BLaER1 (cell line): ENCODE measurements at regions not wholly inside any gene's neighbourhood (a gene's known extent, or its start where the extent isn't known, plus 50 kb on each side); places are given as distances from the start of the nearest gene placed in this dataset.

ENCODE experiments used
- H3K27ac ChIP-seq: shearing (Covaris generic); formaldehyde crosslinking; 2 replicates; pipeline ENCODE4 v1.8.1; 2022
- H3K27me3 ChIP-seq: shearing (Covaris generic); formaldehyde crosslinking; 2 replicates; pipeline ENCODE4 v1.8.1; 2022
- H3K36me3 ChIP-seq: shearing (Covaris generic); formaldehyde crosslinking; 2 replicates; pipeline ENCODE4 v1.8.1; 2022
- H3K4me1 ChIP-seq: shearing (Covaris generic); formaldehyde crosslinking; 2 replicates; pipeline ENCODE4 v1.8.1; 2022
- H3K4me2 ChIP-seq: shearing (Covaris generic); formaldehyde crosslinking; 2 replicates; pipeline ENCODE4 v1.8.1; 2022
- H3K4me3 ChIP-seq: shearing (Covaris generic); formaldehyde crosslinking; 2 replicates; pipeline ENCODE4 v1.8.1; 2022
- H3K9ac ChIP-seq: shearing (Covaris generic); formaldehyde crosslinking; 2 replicates; pipeline ENCODE4 v1.8.1; 2022
- H3K9me3 ChIP-seq: shearing (Covaris generic); formaldehyde crosslinking; 2 replicates; pipeline ENCODE4 v1.8.1; 2022
- H4K20me1 ChIP-seq: shearing (Covaris generic); formaldehyde crosslinking; 2 replicates; pipeline ENCODE4 v1.8.1; 2022
- Cebpa-rat ChIP-seq: shearing (Covaris generic); IDR thresholded peaks from 2 replicates; pipeline ENCODE4 v1.8.1; 2022

- Histone ChIP-seq H3K9ac (no peak overlapping the region), H3K27ac (no peak overlapping the region), H3K27me3 (no peaks in the 10 kb centered on the region), H3K4me1 (peaks cover 13% of the 10 kb centered on the region), H3K9me3 (no peaks in the 10 kb centered on the region), H3K4me2 (no peak overlapping the region), H3K4me3 (no peak overlapping the region), H3K36me3 (no peaks in the 10 kb centered on the region), H4K20me1 (no peaks in the 10 kb centered on the region)
- no peak for TF ChIP-seq Cebpa-rat
Measured at GRCh38 chr12:24728366-24728765, 220.5 kb downstream of the BCAT1 start.

- Histone ChIP-seq H3K4me1 (peaks cover 10% of the 10 kb centered on the region), H3K9me3 (no peaks in the 10 kb centered on the region), H3K9ac (no peak overlapping the region), H4K20me1 (no peaks in the 10 kb centered on the region), H3K4me2 (no peak overlapping the region), H3K36me3 (no peaks in the 10 kb centered on the region), H3K27ac (no peak overlapping the region), H3K4me3 (no peak overlapping the region), H3K27me3 (no peaks in the 10 kb centered on the region)
- TF ChIP-seq Cebpa-rat, result no peak
Measured at GRCh38 chr12:24725616-24726015, 223.3 kb downstream of the BCAT1 start.

DNA sequence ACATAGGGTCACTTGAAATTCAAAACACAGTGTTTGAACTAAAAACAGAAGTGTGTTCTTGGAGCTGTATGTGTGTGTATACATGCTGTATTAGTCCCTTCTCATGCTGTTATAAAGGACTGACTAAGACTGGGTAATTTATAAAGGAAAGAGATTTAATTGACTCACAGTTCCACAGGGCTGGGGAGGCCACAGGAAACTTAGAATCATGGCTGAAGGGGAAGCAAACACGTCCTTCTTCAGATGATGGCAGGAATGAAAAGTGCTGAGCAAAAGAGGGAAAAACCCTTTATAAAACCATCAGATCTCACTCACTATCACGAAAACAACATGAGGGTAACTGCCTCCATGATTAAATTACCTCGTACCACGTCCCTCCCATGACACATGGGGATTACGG, 224.1 kb downstream of the BCAT1 start:
- Histone ChIP-seq H3K4me1 (peaks cover 2% of the 10 kb centered on the region), H3K36me3 (no peaks in the 10 kb centered on the region), H3K9me3 (no peaks in the 10 kb centered on the region), H3K27ac (no peak overlapping the region), H3K4me3 (no peak overlapping the region), H4K20me1 (no peaks in the 10 kb centered on the region), H3K9ac (no peak overlapping the region), H3K4me2 (no peak overlapping the region), H3K27me3 (no peaks in the 10 kb centered on the region)
- no peak for TF ChIP-seq Cebpa-rat

- no peaks in the 10 kb centered on the region for H3K4me1 ChIP-seq
- no peaks in the 10 kb centered on the region for H3K36me3 ChIP-seq
- no peaks in the 10 kb centered on the region for H3K9me3 ChIP-seq
- H3K27ac ChIP-seq, result no peak overlapping the region
- no peak overlapping the region for H3K4me2 ChIP-seq
- no peak for TF ChIP-seq Cebpa-rat
- no peaks in the 10 kb centered on the region for H3K27me3 ChIP-seq
- no peak overlapping the region for H3K9ac ChIP-seq
- H3K4me3 ChIP-seq, result no peak overlapping the region
- H4K20me1 ChIP-seq, result no peaks in the 10 kb centered on the region
Measured at GRCh38 chr12:24723759-24724158, 225.1 kb downstream of the BCAT1 start.

DNA sequence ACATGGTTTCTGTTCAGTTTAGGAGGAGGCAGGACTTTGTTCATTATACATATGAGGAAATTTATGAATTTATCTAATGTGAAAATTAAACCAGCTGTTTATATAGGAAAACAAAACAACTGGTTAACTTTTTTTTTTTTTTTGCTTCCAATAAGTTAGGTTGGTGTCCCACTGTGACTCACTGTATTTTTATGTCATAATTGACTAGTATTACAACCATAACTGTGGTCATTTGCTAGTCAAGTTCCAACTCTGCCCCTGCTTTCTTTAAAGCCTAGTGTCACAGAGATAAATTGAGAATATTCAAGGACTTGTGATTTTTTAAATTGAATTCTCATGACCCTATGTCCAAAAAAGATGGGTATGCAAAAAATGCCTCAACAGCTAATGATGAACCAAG, 227.7 kb downstream of the BCAT1 start:
- H3K4me1 ChIP-seq, result no peaks in the 10 kb centered on the region
- no peak overlapping the region for H3K27ac ChIP-seq
- no peak overlapping the region for H3K9ac ChIP-seq

GRCh38 chr12:24719293-24719721, 229.6 kb downstream of the BCAT1 start:
- Histone ChIP-seq H3K27ac (no peak overlapping the region), H3K9me3 (no peaks in the 10 kb centered on the region), H3K4me1 (no peaks in the 10 kb centered on the region), H3K36me3 (no peaks in the 10 kb centered on the region), H3K4me3 (no peak overlapping the region), H3K4me2 (no peak overlapping the region), H3K9ac (no peak overlapping the region), H4K20me1 (no peaks in the 10 kb centered on the region), H3K27me3 (no peaks in the 10 kb centered on the region)
- no peak for TF ChIP-seq Cebpa-rat

More for the DNA sequence above, 227.7 kb downstream of the BCAT1 start:
- Histone ChIP-seq H3K36me3 (no peaks in the 10 kb centered on the region), H3K9me3 (no peaks in the 10 kb centered on the region), H3K4me3 (no peak overlapping the region), H3K27me3 (no peaks in the 10 kb centered on the region), H4K20me1 (no peaks in the 10 kb centered on the region), H3K4me2 (no peak overlapping the region)
- TF ChIP-seq Cebpa-rat, result no peak

DNA sequence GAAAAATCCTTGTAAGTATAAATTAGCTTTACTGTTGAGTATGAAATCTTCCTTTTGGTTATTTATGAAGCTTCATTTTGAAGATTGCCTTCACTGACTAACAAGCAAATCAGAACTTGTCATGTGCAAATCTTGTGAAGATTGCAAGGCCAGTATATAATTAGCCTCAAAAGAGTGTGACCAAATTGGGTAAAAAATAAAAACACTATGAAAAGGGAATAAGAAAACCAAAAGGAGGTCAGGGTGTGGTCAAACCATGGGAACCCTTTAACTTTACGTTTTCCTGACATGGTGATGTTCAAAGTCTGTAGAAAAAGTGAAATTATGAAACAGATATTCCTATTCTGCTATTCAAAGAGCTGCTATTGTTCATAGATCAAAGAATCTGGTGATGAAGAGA, 230.3 kb downstream of the BCAT1 start:
- Histone ChIP-seq H3K4me3 (no peak overlapping the region), H3K9ac (no peak overlapping the region), H3K4me2 (no peak overlapping the region), H3K9me3 (no peaks in the 10 kb centered on the region), H3K27me3 (no peaks in the 10 kb centered on the region), H3K36me3 (no peaks in the 10 kb centered on the region), H4K20me1 (no peaks in the 10 kb centered on the region), H3K4me1 (no peaks in the 10 kb centered on the region), H3K27ac (no peak overlapping the region)
- no peak for TF ChIP-seq Cebpa-rat

DNA sequence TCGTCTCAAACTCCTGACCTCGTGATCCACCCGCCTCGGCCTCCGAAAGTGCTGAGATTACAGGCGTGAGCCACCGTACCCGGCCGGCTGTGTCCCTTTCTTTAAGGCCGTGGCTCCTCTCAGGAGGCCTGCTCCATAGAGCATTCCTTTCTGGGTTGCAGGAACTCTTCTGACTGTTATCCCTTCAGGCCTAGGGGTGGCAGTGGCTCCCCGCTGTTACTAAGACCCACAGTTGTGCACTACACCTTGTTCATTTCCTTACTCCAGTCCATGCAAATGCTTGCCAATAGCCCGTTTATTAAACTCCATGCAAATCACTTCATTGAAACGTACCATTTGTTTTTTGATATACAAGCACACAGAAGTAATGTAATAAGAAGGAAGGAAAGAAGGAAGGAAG, 234.7 kb downstream of the BCAT1 start:
- no peak overlapping the region for H3K9ac ChIP-seq
- no peaks in the 10 kb centered on the region for H3K27me3 ChIP-seq
- H3K4me3 ChIP-seq, result no peak overlapping the region
- no peak overlapping the region for H3K27ac ChIP-seq
- no peak for TF ChIP-seq Cebpa-rat
- H3K9me3 ChIP-seq, result no peaks in the 10 kb centered on the region
- H3K36me3 ChIP-seq, result no peaks in the 10 kb centered on the region
- no peak overlapping the region for H3K4me2 ChIP-seq
- no peaks in the 10 kb centered on the region for H4K20me1 ChIP-seq
- no peaks in the 10 kb centered on the region for H3K4me1 ChIP-seq

DNA sequence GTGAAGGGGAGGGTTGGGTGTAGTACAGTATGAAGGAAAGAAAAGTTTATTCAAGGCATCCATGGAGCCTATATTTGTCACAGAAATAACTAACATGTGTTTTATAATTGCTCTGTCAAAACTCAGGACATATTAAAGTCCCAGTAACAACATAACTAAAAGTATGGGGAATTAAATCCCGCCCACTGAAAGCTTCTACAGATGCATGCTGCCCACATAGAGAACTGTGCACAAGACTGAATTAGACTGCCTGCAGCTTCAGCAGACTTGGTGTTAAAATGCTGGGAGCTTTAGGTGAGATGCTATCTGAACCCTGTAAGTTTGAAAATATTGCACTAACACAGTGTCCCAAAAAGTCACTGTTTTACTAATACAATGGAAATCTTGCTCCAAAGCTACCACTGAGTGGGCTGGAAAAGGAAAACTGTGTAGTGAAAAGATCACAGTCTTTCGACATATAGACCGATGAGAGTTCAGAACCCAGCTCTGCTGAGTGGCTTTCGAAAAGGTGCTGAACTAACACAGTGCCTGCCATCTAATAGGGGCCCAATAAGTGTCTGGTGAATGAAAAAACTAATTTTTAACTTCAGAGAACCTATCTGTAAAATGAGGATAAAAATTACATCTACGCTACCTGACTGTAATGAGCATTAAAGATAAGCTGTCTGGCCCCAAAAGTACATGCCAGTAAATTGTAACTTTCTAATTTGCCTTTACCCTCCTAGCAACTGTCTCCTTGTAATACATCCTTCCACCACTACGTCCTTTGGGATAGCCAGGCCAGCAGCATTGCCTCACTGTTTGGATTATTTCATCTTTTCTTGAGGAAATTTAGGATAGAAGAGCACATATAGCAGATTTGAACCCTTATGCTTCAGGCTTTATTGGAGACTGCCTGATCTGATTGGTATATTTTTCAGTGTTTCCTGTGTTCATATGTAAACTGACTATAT, 237.6 kb downstream of the BCAT1 start:
- Histone ChIP-seq H3K27ac (no peak overlapping the region), H3K4me1 (no peaks in the 10 kb centered on the region), H3K36me3 (no peaks in the 10 kb centered on the region), H3K4me3 (no peak overlapping the region), H4K20me1 (no peaks in the 10 kb centered on the region), H3K9ac (no peak overlapping the region), H3K9me3 (no peaks in the 10 kb centered on the region), H3K27me3 (no peaks in the 10 kb centered on the region), H3K4me2 (no peak overlapping the region)
- no peak for TF ChIP-seq Cebpa-rat

- H3K27me3 ChIP-seq, result no peaks in the 10 kb centered on the region
- H3K9me3 ChIP-seq, result no peaks in the 10 kb centered on the region
- H3K4me1 ChIP-seq, result peaks cover 8% of the 10 kb centered on the region; the same call in 1 of the 2 replicates
- H3K36me3 ChIP-seq, result no peaks in the 10 kb centered on the region
- no peak overlapping the region for H3K27ac ChIP-seq
- no peaks in the 10 kb centered on the region for H4K20me1 ChIP-seq
- H3K9ac ChIP-seq, result no peak overlapping the region
- H3K4me2 ChIP-seq, result no peak overlapping the region
- no peak for TF ChIP-seq Cebpa-rat
- no peak overlapping the region for H3K4me3 ChIP-seq
Measured at GRCh38 chr12:24709216-24709615, 239.7 kb downstream of the BCAT1 start.
